Amygdala (tissue), 56 donors: ENCODE measurements at regions not wholly inside any gene's neighbourhood (a gene's known extent, or its start where the extent isn't known, plus 50 kb on each side); places are given as distances from the start of the nearest gene placed in this dataset.

Experiments used
- DNase-seq, 56 donors: peaks; one replicate each; lab custom pipeline; 2025; lab: John Stamatoyannopoulos, UW

DNA sequence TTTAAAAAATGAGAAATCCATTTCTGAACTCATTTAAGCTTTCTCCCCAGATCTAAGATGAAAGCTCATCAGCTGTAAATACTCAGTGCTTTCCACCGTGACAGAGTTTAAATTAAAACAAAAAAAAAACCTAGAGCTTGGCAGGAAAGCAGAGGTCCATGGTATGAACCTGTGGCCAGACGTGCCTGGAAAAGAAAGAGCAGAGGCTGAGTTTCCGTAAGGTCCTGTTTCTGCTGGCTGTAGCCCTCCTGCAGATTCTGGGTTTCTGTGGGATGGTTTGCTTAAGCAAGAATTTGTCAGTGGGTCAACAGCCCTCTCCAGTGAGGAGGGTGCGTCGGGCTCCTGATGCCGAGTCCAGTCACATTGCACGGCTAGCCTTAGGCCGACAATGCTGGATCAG lies 383.2 kb downstream of the SAMD5 start:
- DNase-seq = no peak

DNA sequence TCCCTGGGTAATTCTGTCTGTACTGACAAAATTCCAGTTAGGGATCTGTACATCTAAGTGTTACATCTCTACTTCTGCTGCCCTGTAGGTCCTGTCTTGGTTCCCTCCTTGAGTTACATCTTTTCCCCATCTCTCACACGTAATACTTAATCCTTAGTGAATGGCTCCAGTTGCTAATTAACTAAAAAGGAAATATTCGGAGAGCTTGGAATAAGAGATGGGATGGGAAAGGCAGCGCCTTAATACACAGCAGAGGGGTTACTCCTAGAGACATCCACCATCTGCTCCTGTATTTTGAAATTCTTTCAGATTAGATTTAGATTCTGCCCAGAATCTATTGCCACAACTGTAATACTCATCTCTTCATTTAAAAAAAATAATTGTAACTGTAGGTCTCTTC lies 384.0 kb downstream of the SAMD5 start:
- DNase-seq = no peak

DNA sequence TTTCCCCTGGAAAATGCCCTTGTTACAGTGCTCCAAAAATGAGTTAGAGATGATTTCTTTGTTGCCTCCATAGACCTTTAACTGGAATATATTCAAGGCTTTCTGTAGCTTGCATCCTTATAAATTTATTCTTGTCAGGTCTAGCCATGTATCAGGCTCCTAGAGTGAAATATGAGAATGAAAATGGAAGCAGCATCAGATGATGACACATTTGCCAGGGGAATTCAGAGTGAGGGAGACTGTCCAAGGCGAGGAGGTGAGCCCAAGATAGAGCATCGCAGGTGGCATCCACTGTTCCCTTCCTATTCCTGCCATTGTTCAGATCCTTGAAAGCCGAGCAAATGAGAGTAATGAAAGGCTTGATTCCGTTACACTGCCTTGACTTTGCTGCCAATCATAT lies 386.8 kb downstream of the SAMD5 start:
- DNase-seq = no peak

- DNase-seq = no peak
These were observed 391.8 kb downstream of the SAMD5 start for GRCh38 chr6:147900247-147900830.

DNA sequence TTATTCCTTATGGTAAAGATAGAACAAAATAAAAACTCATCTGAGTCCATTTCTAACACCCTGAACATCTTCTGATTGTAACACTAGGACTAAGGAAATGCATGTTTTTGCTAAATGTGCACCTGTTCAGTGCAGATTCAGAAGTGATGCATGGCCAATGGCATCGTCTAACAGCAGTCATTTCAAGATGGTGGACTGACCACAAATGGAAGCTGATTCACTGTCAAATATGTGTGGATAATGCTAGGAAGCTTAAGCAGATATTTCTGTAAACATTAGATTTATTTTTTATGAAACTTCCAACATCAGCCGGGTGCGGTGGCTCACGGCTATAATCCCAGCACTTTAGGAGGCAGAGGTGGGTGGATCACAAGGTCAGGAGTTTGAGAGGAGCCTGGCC lies 394.8 kb downstream of the SAMD5 start:
- no peak for DNase-seq

GRCh38 chr6:147903931-147904330 lies 395.4 kb downstream of the SAMD5 start:
- DNase-seq = no peak

DNA sequence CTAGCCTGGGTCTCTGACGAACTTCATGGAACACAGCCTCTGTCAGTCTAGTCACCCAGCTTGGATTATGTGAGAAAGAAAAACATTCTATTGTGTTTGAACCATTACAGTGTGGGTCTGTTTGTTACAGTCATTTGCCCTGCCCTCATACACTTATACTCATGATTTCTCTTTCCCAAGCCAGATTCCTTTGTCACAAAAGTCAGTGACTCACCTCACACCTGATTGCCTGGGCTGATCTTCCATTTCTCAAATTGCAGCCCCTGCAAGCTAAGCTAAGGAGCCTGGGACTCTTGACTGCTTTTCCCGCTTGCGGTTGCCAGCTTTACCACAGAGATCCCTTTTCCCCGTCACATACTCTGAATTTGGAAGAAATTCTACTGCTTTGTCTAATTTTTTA lies 395.9 kb downstream of the SAMD5 start:
- no peak for DNase-seq

- DNase-seq = no peak
These were observed 397.2 kb downstream of the SAMD5 start for GRCh38 chr6:147905711-147906110.

DNA sequence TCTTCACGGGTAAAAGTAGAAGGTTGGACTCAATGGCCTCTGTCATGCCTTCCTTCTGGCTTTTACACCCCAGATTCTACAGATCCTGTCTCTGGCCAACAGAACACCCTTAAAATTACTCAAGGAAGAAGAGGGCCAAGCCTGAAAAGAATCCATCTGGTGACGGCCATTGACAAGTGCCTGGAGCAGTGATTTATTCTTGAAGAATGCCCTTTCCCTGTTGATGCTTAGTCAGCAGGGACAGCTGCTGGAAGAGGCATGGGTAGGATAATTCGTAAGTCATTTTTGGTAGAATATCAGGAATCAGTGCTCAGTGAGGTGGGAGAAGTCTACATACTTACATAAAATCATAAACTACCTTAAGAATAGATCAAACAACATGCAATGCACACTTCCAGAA lies 397.9 kb downstream of the SAMD5 start:
- DNase-seq = no peak

DNA sequence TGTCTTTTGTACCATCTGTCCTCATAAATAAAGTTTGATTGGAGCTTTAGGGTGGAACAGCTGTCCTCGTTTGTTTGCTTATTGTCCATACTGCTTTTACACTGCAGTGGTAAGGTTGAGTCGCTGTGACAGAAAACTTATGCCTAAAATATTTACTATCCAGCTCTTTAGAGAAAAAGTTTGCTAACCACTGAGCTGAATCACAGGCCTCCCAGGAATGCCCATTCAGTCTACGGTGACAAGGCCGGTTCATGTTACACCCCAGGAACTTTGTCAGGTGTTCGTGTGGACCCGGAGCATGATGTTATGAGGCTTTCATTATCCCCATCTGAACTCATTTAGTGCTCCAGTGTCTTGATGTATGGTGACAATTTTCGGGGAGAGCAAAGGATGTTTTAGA lies 401.1 kb downstream of the SAMD5 start:
- DNase-seq = no peak

DNA sequence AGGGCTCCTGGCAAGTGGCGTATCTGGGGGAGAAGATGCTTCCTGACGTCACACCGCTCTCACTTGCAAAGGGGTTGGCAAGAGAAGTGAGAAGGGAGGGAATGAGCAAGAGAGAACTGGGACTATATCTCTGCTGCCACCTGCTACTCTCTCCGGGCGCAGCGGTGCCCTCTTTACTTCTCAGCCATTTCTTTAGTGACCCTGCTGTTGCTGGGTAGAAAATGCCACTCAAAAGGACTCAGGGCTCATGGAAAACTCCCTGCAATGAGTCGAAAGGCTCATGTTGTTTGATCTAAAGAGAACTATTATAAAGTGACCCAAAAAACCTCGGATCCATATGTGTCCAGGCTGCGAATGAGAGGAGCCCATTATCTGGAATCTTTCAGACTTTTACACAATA lies 401.8 kb downstream of the SAMD5 start:
- DNase-seq = no peak

DNA sequence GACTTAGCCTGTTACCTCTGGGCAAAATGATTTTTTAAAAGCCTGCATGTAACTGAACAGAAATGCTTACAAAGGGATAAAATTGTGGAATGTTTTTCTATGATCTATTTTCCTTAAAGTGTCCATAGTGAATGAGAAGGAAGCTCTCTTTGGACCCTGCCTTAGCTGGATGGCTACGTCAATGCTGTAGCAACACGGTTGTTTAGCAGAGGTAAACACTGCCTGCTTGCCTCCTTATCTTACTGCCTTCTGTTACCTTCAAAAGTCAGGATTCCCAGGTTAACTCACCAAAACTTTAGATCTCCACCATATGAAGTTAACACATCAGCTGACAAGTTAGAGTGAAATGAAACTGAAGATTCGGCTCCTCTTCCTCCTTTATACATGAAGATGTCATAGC lies 402.6 kb downstream of the SAMD5 start:
- DNase-seq = no peak

DNA sequence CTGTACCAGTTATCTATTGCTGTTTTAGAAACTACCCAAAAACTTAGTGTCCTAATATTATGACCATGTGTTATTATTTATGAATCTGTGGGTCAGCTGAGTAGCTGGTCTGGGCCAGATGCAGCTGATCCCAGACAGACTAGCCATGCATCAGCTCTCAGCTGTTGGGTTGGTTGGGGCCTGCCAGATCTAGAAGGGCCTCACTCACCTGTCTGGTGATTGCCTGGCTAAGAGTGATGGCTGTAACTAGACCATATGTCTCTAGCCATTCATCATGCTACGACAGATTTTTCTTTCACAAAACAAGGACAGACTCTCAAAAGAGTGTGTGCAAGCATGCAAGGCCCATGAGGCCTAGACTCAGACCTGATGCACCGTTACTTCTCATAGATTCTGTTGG lies 403.2 kb downstream of the SAMD5 start:
- DNase-seq = no peak

DNA sequence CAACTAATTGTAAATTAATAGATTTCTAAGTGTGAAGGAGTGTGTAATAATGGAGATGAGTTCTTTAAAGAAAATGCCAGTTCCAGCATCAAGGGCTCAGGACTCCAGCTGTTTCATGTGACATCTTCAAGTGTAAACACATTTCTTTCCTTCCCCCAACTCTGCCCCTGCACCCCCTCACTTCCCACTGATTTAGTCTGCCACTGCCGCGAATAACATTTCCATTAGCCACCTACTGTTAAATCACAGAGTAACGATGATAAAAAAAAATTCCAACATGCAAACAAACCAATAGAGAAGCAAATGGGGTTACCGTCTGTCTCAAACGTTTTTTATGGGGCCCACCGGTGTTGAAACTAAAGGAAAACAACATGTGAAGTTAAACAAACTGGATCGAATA lies 414.3 kb downstream of the SAMD5 start:
- no peak for DNase-seq

DNA sequence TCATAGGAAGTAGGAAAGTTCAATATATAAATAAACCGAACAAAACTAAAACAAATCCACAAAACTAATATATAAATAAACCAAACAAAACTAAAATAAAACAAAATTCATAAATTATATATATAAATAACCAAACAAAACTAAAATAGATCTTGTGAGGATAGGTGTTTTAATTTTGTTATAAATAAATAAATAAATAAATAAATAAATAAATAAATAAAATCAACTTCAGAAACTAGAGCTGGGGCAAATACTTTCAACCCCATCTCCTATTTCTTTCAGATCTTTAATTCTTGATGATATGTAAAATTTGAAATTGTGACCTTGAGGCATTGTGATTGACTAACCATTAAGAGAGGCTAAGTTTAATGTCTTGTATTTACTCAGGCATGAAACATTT lies 416.1 kb downstream of the SAMD5 start:
- no peak for DNase-seq

GRCh38 chr6:147925826-147926225 lies 416.8 kb upstream of the SASH1 start:
- no peak for DNase-seq

- no peak for DNase-seq
These were observed 411.9 kb upstream of the SASH1 start for GRCh38 chr6:147930745-147931144.

DNA sequence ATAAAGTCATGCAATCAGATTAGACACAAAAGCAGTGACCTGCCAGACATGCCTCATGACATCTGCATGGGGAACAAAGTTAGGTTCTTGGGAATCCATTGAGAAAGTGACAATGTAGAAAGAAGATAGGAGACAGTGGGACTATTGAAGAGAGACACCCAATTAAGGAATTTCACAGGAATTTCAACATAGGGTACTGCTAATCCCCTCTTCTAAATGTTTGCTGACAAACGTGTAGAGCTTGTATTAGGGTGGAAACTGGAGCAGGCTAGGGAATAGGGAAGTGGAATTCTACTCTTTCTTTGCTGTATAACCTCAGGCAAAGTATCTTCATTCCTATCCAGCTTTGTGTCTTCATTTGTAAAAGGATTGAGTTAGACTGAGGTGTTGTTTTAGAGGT lies 409.4 kb upstream of the SASH1 start:
- no peak for DNase-seq

GRCh38 chr6:147935656-147936055 lies 407.0 kb upstream of the SASH1 start:
- DNase-seq = no peak

GRCh38 chr6:147936703-147937470 lies 405.8 kb upstream of the SASH1 start:
- no peak for DNase-seq

DNA sequence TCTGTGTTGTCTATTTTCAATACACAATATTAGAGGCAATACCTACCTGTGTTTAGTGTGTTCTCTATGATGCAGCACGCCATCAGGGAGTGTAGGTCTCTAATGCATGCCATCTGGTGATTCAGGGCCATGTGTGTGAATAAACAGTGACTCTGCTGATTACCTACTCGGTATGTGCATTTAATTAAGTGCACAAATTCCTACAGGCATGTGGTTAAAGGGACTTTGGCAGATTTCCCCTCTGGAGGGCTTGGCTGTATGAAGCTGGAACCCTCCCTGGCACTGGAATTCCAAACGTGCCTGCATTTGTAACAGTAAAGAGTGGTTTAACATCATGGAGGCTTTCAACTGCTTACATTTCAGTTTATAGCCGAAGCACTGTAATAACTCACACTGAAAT lies 401.5 kb upstream of the SASH1 start:
- DNase-seq = no peak

DNA sequence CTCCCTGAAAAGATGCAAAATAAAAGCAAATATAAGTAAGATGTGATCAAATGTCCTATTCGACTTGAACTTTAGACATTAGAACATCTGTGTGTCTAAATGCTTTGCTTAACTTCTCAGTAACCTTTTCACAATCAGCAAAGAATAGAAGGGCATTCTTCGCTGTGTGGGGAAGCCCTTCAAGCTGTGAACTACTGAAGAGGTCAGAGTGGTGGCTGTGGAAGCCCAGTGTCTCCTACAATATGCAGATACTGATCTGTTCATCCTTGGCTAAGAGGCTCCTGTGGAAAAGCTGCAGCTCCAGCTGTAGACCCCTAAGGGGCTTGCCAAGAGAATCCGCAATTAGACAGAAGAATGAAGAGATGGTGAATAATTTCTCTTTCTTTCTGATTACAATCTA lies 400.3 kb upstream of the SASH1 start:
- DNase-seq = no peak

GRCh38 chr6:147944122-147944521 lies 398.5 kb upstream of the SASH1 start:
- DNase-seq = no peak
